ENCODE measurements at regions not wholly inside any gene's neighbourhood (a gene's known extent, or its start where the extent isn't known, plus 50 kb on each side); places are given as distances from the start of the nearest gene placed in this dataset.

- TF ChIP-seq EZH2phosphoT487 (IDR thresholded peaks at IDR 0.05; ENCODE audit: insufficient read depth, low read depth) = no peak
- TF ChIP-seq EZH2 (IDR thresholded peaks at IDR 0.05; ENCODE audit: insufficient read depth, poor library complexity, severe bottlenecking) = no peak
Measured at GRCh38 chr22:47233316-47234243, 471.1 kb downstream of the TBC1D22A start.
